IMR-90 (cell line): ENCODE measurements at regions not wholly inside any gene's neighbourhood (a gene's known extent, or its start where the extent isn't known, plus 50 kb on each side); places are given as distances from the start of the nearest gene placed in this dataset.

ENCODE experiments used
- ATAC-seq: fragments of 200-7000 bp; cut with Tn5 transposase; 2 replicates; pipeline ENCODE4 v1.9.1; 2020; ENCODE audit warnings: low read depth, mild to moderate bottlenecking, moderate library complexity
- BruUV-seq: library from RNA; stranded (reverse); fragments of 400-500 nt; replicated peaks from 2 replicates; lab custom pipeline; 2021; lab: Mats Ljungman, UMichigan
- CTCF ChIA-PET: fragments of 300-600 bp; formaldehyde crosslinking; extraction: SDS; loops from one replicate; lab custom pipeline; 2021; ENCODE audit warnings: antibody characterized with exemption; lab: Yijun Ruan, JAX
- POLR2A ChIA-PET: fragments of 300-600 bp; sonication (Branson Sonifier 250); formaldehyde crosslinking; loops from one replicate; lab custom pipeline; 2022; ENCODE audit warnings: antibody characterized with exemption; ENCODE audit not compliant: unreplicated experiment; lab: Charles Lee
- DNase-seq: peaks from one replicate; pipeline ENCODE4 v3.0.0; 2013
- H2AFZ ChIP-seq: replicated peaks from 2 replicates; pipeline ENCODE3; 2013; ENCODE audit warnings: low read length, mild to moderate bottlenecking; ENCODE audit not compliant: poor library complexity
- H2AK5ac ChIP-seq: 2 replicates; pipeline ENCODE4 v1.6.1; 2013; ENCODE audit warnings: low read depth, low read length, inconsistent platforms
- H2AK9ac ChIP-seq: replicated peaks from 2 replicates; pipeline ENCODE3; 2013; ENCODE audit warnings: mild to moderate bottlenecking, low read depth, low read length, moderate library complexity; ENCODE audit not compliant: poor library complexity
- H2BK120ac ChIP-seq: 2 replicates; pipeline ENCODE4 v1.6.1; 2013; ENCODE audit warnings: low read depth, low read length, inconsistent platforms
- H2BK15ac ChIP-seq: 3 replicates; pipeline ENCODE4 v1.6.1; 2013; ENCODE audit warnings: low read depth, low read length, inconsistent platforms
- H2BK20ac ChIP-seq: 2 replicates; pipeline ENCODE4 v1.6.1; 2013; ENCODE audit warnings: low read depth, mild to moderate bottlenecking, inconsistent platforms, low read length, moderate library complexity
- H2BK5ac ChIP-seq: 2 replicates; pipeline ENCODE4 v1.6.1; 2013; ENCODE audit warnings: mild to moderate bottlenecking, low read depth, low read length, inconsistent platforms; ENCODE audit not compliant: poor library complexity, severe bottlenecking
- H3K14ac ChIP-seq: replicated peaks from 2 replicates; pipeline ENCODE4 v1.6.1; 2013; ENCODE audit warnings: low read depth, low read length, inconsistent platforms
- H3K18ac ChIP-seq: 2 replicates; pipeline ENCODE4 v1.6.1; 2013; ENCODE audit warnings: low read depth, low read length, control low read depth
- H3K23ac ChIP-seq: 2 replicates; pipeline ENCODE4 v1.6.1; 2013; ENCODE audit warnings: low read depth, low read length, inconsistent platforms
- H3K27ac ChIP-seq: 2 replicates; pipeline ENCODE4 v1.5.1; 2013; ENCODE audit warnings: mild to moderate bottlenecking, control low read depth, low read length; ENCODE audit not compliant: insufficient read depth
- H3K27me3 ChIP-seq: 2 replicates; pipeline ENCODE4 v1.6.1; 2013; ENCODE audit warnings: low read length; ENCODE audit not compliant: control insufficient read depth, insufficient read depth
- H3K36me3 ChIP-seq: 2 replicates; pipeline ENCODE4 v1.6.1; 2013; ENCODE audit warnings: low read length, mixed read lengths; ENCODE audit not compliant: control insufficient read depth, insufficient read depth
- H3K4ac ChIP-seq: 2 replicates; pipeline ENCODE4 v1.6.1; 2013; ENCODE audit warnings: low read depth, low read length, inconsistent platforms
- H3K4me1 ChIP-seq: 2 replicates; pipeline ENCODE4 v1.6.1; 2013; ENCODE audit warnings: low read length, mixed read lengths; ENCODE audit not compliant: control insufficient read depth, insufficient read depth
- H3K4me2 ChIP-seq: 2 replicates; pipeline ENCODE4 v1.6.1; 2013; ENCODE audit warnings: low read depth, mild to moderate bottlenecking, control low read depth, low read length, moderate library complexity
- H3K4me3 ChIP-seq: 2 replicates; pipeline ENCODE4 v1.5.1; 2013; ENCODE audit warnings: low read depth, mild to moderate bottlenecking, control low read depth, low read length, moderate library complexity; ENCODE audit not compliant: insufficient read depth
- H3K56ac ChIP-seq: 2 replicates; pipeline ENCODE4 v1.6.1; 2013; ENCODE audit warnings: low read length, inconsistent platforms; ENCODE audit not compliant: insufficient read depth; ENCODE audit errors: extremely low read depth
- H3K79me1 ChIP-seq, 2 experiments: 2 replicates each; pipeline ENCODE4 v1.6.1; 2013; ENCODE audit warnings: low read length in 2 of 2, inconsistent platforms in 1 of 2, low read depth in 1 of 2
- H3K9ac ChIP-seq: 2 replicates; pipeline ENCODE4 v1.6.1; 2013; ENCODE audit warnings: low read depth, low read length, control low read depth
- H3K9me1 ChIP-seq: 2 replicates; pipeline ENCODE4 v1.6.1; 2013; ENCODE audit warnings: low read length, inconsistent platforms; ENCODE audit not compliant: insufficient read depth
- H3K9me3 ChIP-seq: 2 replicates; pipeline ENCODE4 v1.6.1; 2013; ENCODE audit warnings: low read length; ENCODE audit not compliant: control insufficient read depth, insufficient read depth
- H4K20me1 ChIP-seq: 2 replicates; pipeline ENCODE4 v1.6.1; 2013; ENCODE audit warnings: low read length, inconsistent platforms; ENCODE audit not compliant: insufficient read depth
- H4K5ac ChIP-seq: 2 replicates; pipeline ENCODE4 v1.6.1; 2013; ENCODE audit warnings: mild to moderate bottlenecking, low read depth, low read length, control low read depth
- H4K8ac ChIP-seq, 2 experiments: 2 replicates each; pipeline ENCODE4 v1.6.1; 2013; ENCODE audit warnings: low read depth in 2 of 2, low read length in 2 of 2, control low read depth in 1 of 2, inconsistent platforms in 1 of 2
- H4K91ac ChIP-seq: 2 replicates; pipeline ENCODE4 v1.6.1; 2013; ENCODE audit warnings: low read depth, low read length, inconsistent platforms; ENCODE audit not compliant: insufficient read depth
- CEBPB ChIP-seq: IDR thresholded peaks from 2 replicates; pipeline ENCODE4 v1.6.1; 2012; ENCODE audit warnings: low read depth, low read length, improper control_type of control experiment
- dilution Hi-C: fragments of 300-500 bp; cut with HindIII; formaldehyde crosslinking; loops from one replicate; pipeline ENCODE4 v1.14.3; 2018; ENCODE audit warnings: low sequenced_read_pairs; ENCODE audit not compliant: unreplicated experiment
- in situ Hi-C: fragments of 300-500 bp; cut with MboI; formaldehyde crosslinking; loops from 3 replicates; pipeline ENCODE4 v1.14.3; 2019; ENCODE audit warnings: low sequenced_read_pairs, inconsistent platforms, mixed read lengths
- intact Hi-C: fragments of 100-400 bp; cut with micrococcal nuclease; formaldehyde crosslinking; loops from 2 replicates; pipeline ENCODE4 v1.10.0; 2022

- H2AFZ ChIP-seq, result no peak overlapping the region
- POLR2A ChIA-PET, result no interaction called here
- in situ Hi-C loops, result no loop called here
- H3K56ac ChIP-seq, result no peak overlapping the region
- no peak overlapping the region for H4K5ac ChIP-seq
- H3K14ac ChIP-seq, result no peak overlapping the region
- H3K9me1 ChIP-seq, result no peaks in the 10 kb centered on the region
- no peak overlapping the region for H2AK5ac ChIP-seq
- H3K4me3 ChIP-seq, result no peak overlapping the region
- H4K91ac ChIP-seq, result no peak overlapping the region
- H3K79me1 ChIP-seq, result no peaks in the 10 kb centered on the region
- H4K20me1 ChIP-seq, result no peaks in the 10 kb centered on the region
- H3K4me1 ChIP-seq, result no peaks in the 10 kb centered on the region
- H3K18ac ChIP-seq, result no peak overlapping the region
- H3K9me3 ChIP-seq, result peaks cover 3% of the 10 kb centered on the region
- no peak overlapping the region for H4K8ac ChIP-seq
- ATAC-seq, result no peak
- dilution Hi-C loops, result no loop called here
- no TSS peak for BruUV-seq
- H2BK20ac ChIP-seq, result no peak overlapping the region
- H2BK15ac ChIP-seq, result no peak overlapping the region
- H2BK120ac ChIP-seq, result no peak overlapping the region
- H3K27ac ChIP-seq, result no peak overlapping the region
- no peak for DNase-seq
- H3K4ac ChIP-seq, result no peak overlapping the region
- TF ChIP-seq CEBPB, result no peak
- peaks cover 25% of the 10 kb centered on the region for H3K27me3 ChIP-seq
- no peak overlapping the region for H2AK9ac ChIP-seq
- no peak overlapping the region for H3K9ac ChIP-seq
- intact Hi-C loops, result no loop called here
- no peak overlapping the region for H3K23ac ChIP-seq
- CTCF ChIA-PET, result interaction anchor here (0.6 kb wide), 1 partner anchor 115 kb away, joined by 3 read pairs; no protein-coding TSS in a partner anchor
- no peak overlapping the region for H3K4me2 ChIP-seq
- H2BK5ac ChIP-seq, result no peak overlapping the region
- H3K36me3 ChIP-seq, result no peaks in the 10 kb centered on the region
These were observed 114.0 kb upstream of the NAMPT start for GRCh38 chr7:106398786-106399185.
